Dendritic cell treated with granulocyte-macrophage colony-stimulating factor and Interleukin-4, amounts not matched to agents 40 ng/mL and 50 ng/mL, for 4 days (primary cell): ENCODE measurements at regions not wholly inside any gene's neighbourhood (a gene's known extent, or its start where the extent isn't known, plus 50 kb on each side); places are given as distances from the start of the nearest gene placed in this dataset.

Source experiments
- H3K27ac Mint-ChIP-seq: one replicate; pipeline ENCODE4 v1.8.0; 2022; ENCODE audit warnings: mild to moderate bottlenecking, mixed read lengths
- H3K27me3 Mint-ChIP-seq: one replicate; pipeline ENCODE4 v1.8.0; 2022; ENCODE audit warnings: mild to moderate bottlenecking, mixed read lengths
- H3K36me3 Mint-ChIP-seq: one replicate; pipeline ENCODE4 v1.8.0; 2022; ENCODE audit warnings: low read depth, mixed read lengths
- H3K4me1 Mint-ChIP-seq: one replicate; pipeline ENCODE4 v1.8.0; 2022; ENCODE audit warnings: low read depth, mixed read lengths
- H3K4me3 Mint-ChIP-seq: one replicate; pipeline ENCODE4 v1.8.0; 2022; ENCODE audit warnings: mild to moderate bottlenecking, moderate library complexity, mixed read lengths
- H3K9me3 Mint-ChIP-seq: one replicate; pipeline ENCODE4 v1.8.0; 2022; ENCODE audit warnings: mixed read lengths
- intact Hi-C: fragments of 100-400 bp; cut with micrococcal nuclease; formaldehyde crosslinking; loops from one replicate; pipeline ENCODE4 v1.15.0; 2022

DNA sequence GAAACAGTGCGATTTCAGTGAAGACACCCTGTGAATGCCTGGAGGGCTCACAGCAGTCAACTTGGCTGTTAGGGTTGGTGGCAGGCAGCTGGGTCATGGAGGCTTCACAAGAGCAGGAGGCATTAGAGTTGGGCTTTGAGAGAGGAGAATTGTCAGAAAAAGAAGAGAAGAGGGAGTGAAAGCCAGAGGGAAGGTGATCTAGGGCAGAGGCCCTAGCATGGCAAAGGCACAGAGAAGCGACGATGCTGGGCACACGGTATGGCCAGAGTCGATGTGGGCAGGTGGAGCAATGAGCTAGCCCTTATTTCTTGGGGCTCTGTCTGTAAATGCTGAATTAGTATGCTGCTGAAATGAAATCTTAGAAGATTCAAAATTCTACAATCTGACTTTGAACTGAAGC, 52.6 kb upstream of the OLFM4 start:
- Mint-ChIP-seq H3K27ac (no peak overlapping the region), H3K36me3 (no peaks in the 10 kb centered on the region), H3K4me3 (no peak overlapping the region), H3K27me3 (peaks cover 2% of the 10 kb centered on the region), H3K9me3 (no peaks in the 10 kb centered on the region), H3K4me1 (no peaks in the 10 kb centered on the region)
- intact Hi-C loops = no loop called here

DNA sequence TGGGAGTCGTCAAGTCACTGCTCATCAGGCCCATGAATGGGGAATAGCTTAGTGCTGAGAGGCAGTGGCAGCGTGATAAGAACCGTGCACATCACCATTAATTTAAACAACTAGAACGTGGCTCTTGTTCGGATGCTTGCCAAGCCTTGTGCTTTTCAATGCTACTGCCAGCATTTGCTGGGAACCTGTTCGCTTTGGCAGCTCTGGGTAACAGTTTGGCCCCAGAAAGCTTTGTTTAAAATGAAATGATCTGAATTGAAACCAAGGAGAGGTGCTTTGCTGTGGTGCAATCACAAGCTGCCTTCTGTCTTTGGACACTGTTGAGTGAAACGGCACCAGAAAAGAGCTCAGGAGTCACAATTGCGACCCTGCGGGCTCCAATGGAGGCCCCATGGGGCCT, 53.5 kb upstream of the OLFM4 start:
- Mint-ChIP-seq H3K27ac (no peak overlapping the region), H3K4me1 (no peaks in the 10 kb centered on the region)
- intact Hi-C loops = no loop called here

DNA sequence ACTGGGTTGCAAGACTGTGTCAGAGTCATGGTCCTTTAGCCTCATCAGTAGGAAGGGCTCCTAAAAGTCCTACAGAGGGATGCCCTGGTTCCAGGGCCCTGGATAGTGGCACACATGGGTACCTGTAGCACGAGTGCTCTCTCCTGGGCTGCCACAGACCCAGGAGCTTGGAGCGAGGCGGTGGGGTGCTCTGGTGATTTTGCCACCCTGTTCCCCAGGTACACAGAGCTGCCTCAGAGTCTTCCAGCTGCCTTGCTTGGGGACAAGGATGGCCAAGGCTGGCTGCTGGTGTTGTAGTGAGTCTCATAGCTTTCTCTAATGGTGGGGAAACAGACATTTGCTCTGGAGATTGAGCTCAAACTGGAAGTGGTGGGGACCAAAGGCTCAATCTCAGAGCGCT, 53.9 kb upstream of the OLFM4 start:
- intact Hi-C loops = no loop called here
- Mint-ChIP-seq H3K27me3 (peaks cover 2% of the 10 kb centered on the region), H3K27ac (no peak overlapping the region), H3K36me3 (no peaks in the 10 kb centered on the region), H3K9me3 (no peaks in the 10 kb centered on the region), H3K4me3 (no peak overlapping the region), H3K4me1 (no peaks in the 10 kb centered on the region)

More for the DNA sequence above, 53.5 kb upstream of the OLFM4 start:
- no peaks in the 10 kb centered on the region for H3K9me3 Mint-ChIP-seq
- H3K27me3 Mint-ChIP-seq = peaks cover 2% of the 10 kb centered on the region
- H3K36me3 Mint-ChIP-seq = no peaks in the 10 kb centered on the region
- no peak overlapping the region for H3K4me3 Mint-ChIP-seq

DNA sequence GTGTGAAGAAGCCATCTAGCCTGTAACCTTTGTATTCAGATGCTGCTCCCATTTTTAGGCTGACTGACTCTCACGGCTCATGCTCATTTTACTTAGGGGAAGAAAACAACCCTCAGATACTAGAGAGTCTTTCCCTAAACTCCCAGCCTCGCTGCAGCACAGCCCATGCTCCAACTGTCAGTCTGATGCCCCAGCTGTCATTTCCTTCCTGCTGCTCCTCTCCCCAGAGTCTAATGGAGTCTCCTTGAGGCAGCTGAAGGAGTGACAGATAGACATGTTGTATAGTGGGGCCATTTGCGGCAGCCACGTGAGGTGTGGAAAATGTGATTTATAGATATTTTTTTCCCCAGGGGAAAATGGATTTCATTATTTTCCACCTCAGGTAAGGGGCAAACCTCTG, 59.2 kb upstream of the OLFM4 start:
- Mint-ChIP-seq H3K27me3 (peaks cover 2% of the 10 kb centered on the region), H3K4me1 (no peaks in the 10 kb centered on the region), H3K27ac (no peak overlapping the region), H3K4me3 (no peak overlapping the region), H3K36me3 (no peaks in the 10 kb centered on the region), H3K9me3 (no peaks in the 10 kb centered on the region)
- intact Hi-C loops = loop anchor here (5.0 kb wide), 1 partner anchor 362 kb away; no protein-coding TSS in a partner anchor

GRCh38 chr13:52968074-52968700, 60.4 kb upstream of the OLFM4 start:
- intact Hi-C loops = loop anchor here (1.0 to 5.0 kb wide), 3 partner anchors 71 to 361 kb away; no protein-coding TSS in a partner anchor
- Mint-ChIP-seq H3K4me3 (no peak overlapping the region), H3K4me1 (no peaks in the 10 kb centered on the region), H3K27ac (no peak overlapping the region), H3K27me3 (peaks cover 4% of the 10 kb centered on the region), H3K36me3 (no peaks in the 10 kb centered on the region), H3K9me3 (no peaks in the 10 kb centered on the region)

- peaks cover 2% of the 10 kb centered on the region for H3K27me3 Mint-ChIP-seq
Measured at GRCh38 chr13:52961987-52962386, 66.6 kb upstream of the OLFM4 start.

GRCh38 chr13:52961256-52961910, 67.2 kb upstream of the OLFM4 start:
- Mint-ChIP-seq H3K27ac (no peak overlapping the region), H3K4me3 (no peak overlapping the region), H3K9me3 (no peaks in the 10 kb centered on the region), H3K4me1 (no peaks in the 10 kb centered on the region), H3K36me3 (no peaks in the 10 kb centered on the region), H3K27me3 (peaks cover 2% of the 10 kb centered on the region)
- intact Hi-C loops = no loop called here

More at GRCh38 chr13:52961987-52962386, 66.6 kb upstream of the OLFM4 start:
- intact Hi-C loops = no loop called here
- no peaks in the 10 kb centered on the region for H3K4me1 Mint-ChIP-seq
- H3K27ac Mint-ChIP-seq = no peak overlapping the region
- H3K9me3 Mint-ChIP-seq = no peaks in the 10 kb centered on the region
- no peaks in the 10 kb centered on the region for H3K36me3 Mint-ChIP-seq
- no peak overlapping the region for H3K4me3 Mint-ChIP-seq

GRCh38 chr13:52955472-52955874, 73.1 kb upstream of the OLFM4 start:
- Mint-ChIP-seq H3K27ac (no peak overlapping the region), H3K4me3 (no peak overlapping the region), H3K4me1 (no peaks in the 10 kb centered on the region), H3K9me3 (no peaks in the 10 kb centered on the region), H3K27me3 (peaks cover 4% of the 10 kb centered on the region), H3K36me3 (no peaks in the 10 kb centered on the region)
- intact Hi-C loops = no loop called here

- Mint-ChIP-seq H3K9me3 (no peaks in the 10 kb centered on the region), H3K4me3 (no peak overlapping the region), H3K36me3 (no peaks in the 10 kb centered on the region), H3K27me3 (peaks cover 4% of the 10 kb centered on the region), H3K27ac (no peak overlapping the region), H3K4me1 (peaks cover 2% of the 10 kb centered on the region)
- intact Hi-C loops = no loop called here
Measured at GRCh38 chr13:52954838-52955237, 73.8 kb upstream of the OLFM4 start.

GRCh38 chr13:52950436-52950956, 78.1 kb upstream of the OLFM4 start:
- intact Hi-C loops = no loop called here
- H3K27ac Mint-ChIP-seq = no peak overlapping the region
- no peak overlapping the region for H3K4me3 Mint-ChIP-seq
- H3K9me3 Mint-ChIP-seq = peaks cover 7% of the 10 kb centered on the region
- peaks cover 3% of the 10 kb centered on the region for H3K27me3 Mint-ChIP-seq
- H3K36me3 Mint-ChIP-seq = no peaks in the 10 kb centered on the region
- H3K4me1 Mint-ChIP-seq = peaks cover 31% of the 10 kb centered on the region

DNA sequence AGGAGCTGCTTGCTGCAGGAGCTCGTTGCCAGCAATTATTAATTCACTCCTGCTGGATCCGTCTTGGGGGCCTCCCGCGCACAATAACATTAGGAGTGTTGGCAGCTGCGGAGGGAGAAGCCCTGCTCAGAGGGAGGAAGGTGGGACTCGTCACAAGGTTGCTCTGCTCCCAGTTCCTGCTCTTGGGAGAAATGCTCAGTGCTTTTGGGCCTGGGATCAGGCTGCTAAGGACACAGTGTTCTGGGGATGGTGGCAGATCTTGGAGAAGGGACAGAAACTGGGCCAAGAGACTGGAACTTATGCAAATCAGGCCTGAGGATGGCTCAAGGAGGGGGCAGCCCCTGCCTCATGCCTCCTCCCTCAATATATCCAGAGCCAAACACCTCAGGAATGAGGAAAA, 78.9 kb upstream of the OLFM4 start:
- intact Hi-C loops = loop anchor here (5.0 kb wide), 1 partner anchor 37 kb away; no protein-coding TSS in a partner anchor
- Mint-ChIP-seq H3K4me3 (no peak overlapping the region), H3K27ac (no peak overlapping the region), H3K27me3 (no peaks in the 10 kb centered on the region), H3K9me3 (peaks cover 7% of the 10 kb centered on the region), H3K4me1 (peaks cover 38% of the 10 kb centered on the region), H3K36me3 (no peaks in the 10 kb centered on the region)

DNA sequence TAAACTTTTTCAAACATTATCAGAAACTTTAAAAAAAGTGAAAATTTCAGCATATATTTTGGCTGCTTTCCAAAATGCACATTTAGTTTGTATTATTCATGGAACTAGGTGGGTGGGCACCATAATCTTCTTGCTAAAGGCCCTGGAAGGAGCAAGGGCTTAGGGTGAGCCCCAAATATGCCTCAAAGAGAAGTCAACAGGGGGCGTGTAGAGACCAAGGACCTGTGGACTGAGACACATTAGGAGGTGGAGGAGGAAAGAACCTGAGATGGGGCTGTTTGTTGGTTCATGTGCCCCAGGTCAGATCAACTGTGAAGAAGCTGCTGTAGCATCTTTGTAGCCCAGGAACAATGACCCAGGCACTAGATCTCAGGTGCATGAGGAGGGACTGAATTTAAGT, 79.6 kb upstream of the OLFM4 start:
- Mint-ChIP-seq H3K4me1 (peaks cover 44% of the 10 kb centered on the region), H3K4me3 (no peak overlapping the region)

GRCh38 chr13:52947921-52948373, 80.7 kb upstream of the OLFM4 start:
- H3K4me3 Mint-ChIP-seq = peak overlapping the region; percentile 28
- peaks cover 7% of the 10 kb centered on the region for H3K9me3 Mint-ChIP-seq
- no peaks in the 10 kb centered on the region for H3K27me3 Mint-ChIP-seq

More for the DNA sequence above, 79.6 kb upstream of the OLFM4 start:
- peaks cover 7% of the 10 kb centered on the region for H3K9me3 Mint-ChIP-seq
- H3K27me3 Mint-ChIP-seq = no peaks in the 10 kb centered on the region
- intact Hi-C loops = loop anchor here (5.0 kb wide), 1 partner anchor 37 kb away; no protein-coding TSS in a partner anchor
- H3K27ac Mint-ChIP-seq = no peak overlapping the region
- no peaks in the 10 kb centered on the region for H3K36me3 Mint-ChIP-seq

GRCh38 chr13:52945348-52945747, 83.3 kb upstream of the OLFM4 start:
- no peaks in the 10 kb centered on the region for H3K36me3 Mint-ChIP-seq
- peaks cover 7% of the 10 kb centered on the region for H3K9me3 Mint-ChIP-seq
- H3K4me1 Mint-ChIP-seq = peaks cover 52% of the 10 kb centered on the region
- H3K27me3 Mint-ChIP-seq = peaks cover 2% of the 10 kb centered on the region
- intact Hi-C loops = loop anchor here (5.0 kb wide), 1 partner anchor 33 kb away; no protein-coding TSS in a partner anchor
- H3K4me3 Mint-ChIP-seq = no peak overlapping the region
- H3K27ac Mint-ChIP-seq = peak overlapping the region; percentile 13

More at GRCh38 chr13:52947921-52948373, 80.7 kb upstream of the OLFM4 start:
- intact Hi-C loops = loop anchor here (5.0 kb wide), 1 partner anchor 36 kb away; no protein-coding TSS in a partner anchor
- Mint-ChIP-seq H3K4me1 (peaks cover 50% of the 10 kb centered on the region), H3K36me3 (no peaks in the 10 kb centered on the region), H3K27ac (peak overlapping the region; percentile 64)
